ENCODE measurements at regions not wholly inside any gene's neighbourhood (a gene's known extent, or its start where the extent isn't known, plus 50 kb on each side); places are given as distances from the start of the nearest gene placed in this dataset.
"Not testable (repeated sequence)": the region's sequence is repeated elsewhere in the genome, so short reads cannot be mapped to it uniquely, and the experiment has no call there.

DNA sequence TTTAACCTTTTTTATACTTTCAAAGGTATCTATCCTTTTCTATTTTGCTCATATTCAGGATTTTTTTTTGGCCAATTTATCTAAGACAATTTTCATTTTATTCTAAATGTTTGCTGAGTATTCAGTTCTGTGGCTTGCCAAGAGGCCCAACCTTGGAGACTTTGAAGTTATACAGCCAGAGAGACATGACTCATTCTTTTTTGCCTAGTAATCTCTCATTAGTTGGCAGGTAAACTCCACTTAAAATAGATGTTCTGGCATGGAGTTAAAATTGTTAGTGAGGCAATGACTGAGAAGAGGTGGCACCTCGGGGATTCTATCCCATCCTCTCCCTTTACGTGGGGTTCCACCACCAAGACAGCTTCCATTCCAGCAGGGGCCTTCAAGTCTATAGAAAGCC lies 213.8 kb downstream of the KCTD12 start:
- DNase-seq (ENCODE audit: extremely low read depth, low read depth), result no peak
- TF ChIP-seq CTCF (IDR thresholded peaks at IDR 0.05; ENCODE audit: low read depth, low read length), result no peak

GRCh38 chr13:76668716-76669115 lies 217.5 kb downstream of the KCTD12 start:
- TF ChIP-seq CTCF (IDR thresholded peaks at IDR 0.05; ENCODE audit: low read depth, low read length), result no peak

GRCh38 chr13:76668141-76668540 lies 218.1 kb downstream of the KCTD12 start:
- no peak for DNase-seq (ENCODE audit: extremely low read depth, low read depth)

More at GRCh38 chr13:76668716-76669115, 217.5 kb downstream of the KCTD12 start:
- no peak for DNase-seq (ENCODE audit: extremely low read depth, low read depth)

DNA sequence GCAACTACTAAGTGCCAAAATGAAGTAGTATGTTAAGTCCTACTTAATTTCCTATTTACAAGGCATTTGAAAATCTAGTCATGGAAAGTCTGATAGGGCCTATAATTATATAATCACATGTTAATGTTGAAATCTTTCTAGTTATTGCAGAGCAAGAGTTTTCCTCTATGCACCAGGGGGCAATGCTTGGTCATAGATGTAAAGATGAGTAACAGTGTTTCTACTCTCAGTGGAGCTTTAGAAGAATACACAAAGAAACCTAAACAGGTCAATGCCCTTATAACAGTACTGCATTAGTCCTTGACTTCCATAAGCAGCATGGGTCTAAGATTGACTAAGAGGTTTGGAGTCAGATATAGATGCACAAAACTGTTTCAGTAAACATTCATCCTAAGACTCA lies 218.7 kb downstream of the KCTD12 start:
- peak; percentile 50 for TF ChIP-seq CTCF (IDR thresholded peaks at IDR 0.05; ENCODE audit: low read depth, low read length)
- DNase-seq (ENCODE audit: extremely low read depth, low read depth), result peak; percentile 53

More at GRCh38 chr13:76668141-76668540, 218.1 kb downstream of the KCTD12 start:
- TF ChIP-seq CTCF (IDR thresholded peaks at IDR 0.05; ENCODE audit: low read depth, low read length), result no peak

DNA sequence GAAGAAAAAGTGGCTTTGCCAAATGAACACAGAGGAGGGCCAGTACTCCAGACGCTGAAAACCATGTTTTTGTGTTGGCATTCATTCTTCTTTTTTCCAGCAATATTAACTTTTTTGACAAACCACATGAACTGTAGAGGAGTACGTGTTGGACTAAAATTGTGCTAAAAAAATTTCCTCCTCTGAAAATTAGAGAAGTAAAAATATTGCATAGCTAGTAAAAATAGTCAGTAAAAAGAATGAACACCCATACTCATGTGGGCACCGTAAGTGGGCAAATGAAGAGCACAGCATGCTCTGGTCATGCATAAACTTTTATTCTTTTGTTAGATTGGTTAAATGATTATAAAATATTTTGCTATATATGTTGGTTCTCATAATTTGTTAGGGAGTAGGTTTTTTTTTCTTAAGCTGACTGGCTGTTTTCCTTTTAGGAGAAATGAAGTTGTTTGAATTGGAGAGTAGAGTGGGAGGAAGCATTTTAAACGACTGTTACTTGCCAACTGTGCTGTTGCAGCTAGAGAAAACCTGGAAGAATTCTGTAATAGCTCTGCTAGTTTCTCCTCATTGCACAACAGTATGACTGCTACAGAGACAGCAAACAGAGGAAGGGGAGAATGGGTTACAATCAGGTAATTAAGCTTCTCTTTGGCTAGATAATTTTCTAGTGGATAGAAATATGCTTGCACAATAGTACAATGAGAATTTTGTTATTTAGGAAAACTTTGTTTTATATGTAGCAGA lies 222.4 kb downstream of the KCTD12 start:
- DNase-seq (ENCODE audit: extremely low read depth, low read depth), result no peak
- TF ChIP-seq CTCF (IDR thresholded peaks at IDR 0.05; ENCODE audit: low read depth, low read length), result no peak

DNA sequence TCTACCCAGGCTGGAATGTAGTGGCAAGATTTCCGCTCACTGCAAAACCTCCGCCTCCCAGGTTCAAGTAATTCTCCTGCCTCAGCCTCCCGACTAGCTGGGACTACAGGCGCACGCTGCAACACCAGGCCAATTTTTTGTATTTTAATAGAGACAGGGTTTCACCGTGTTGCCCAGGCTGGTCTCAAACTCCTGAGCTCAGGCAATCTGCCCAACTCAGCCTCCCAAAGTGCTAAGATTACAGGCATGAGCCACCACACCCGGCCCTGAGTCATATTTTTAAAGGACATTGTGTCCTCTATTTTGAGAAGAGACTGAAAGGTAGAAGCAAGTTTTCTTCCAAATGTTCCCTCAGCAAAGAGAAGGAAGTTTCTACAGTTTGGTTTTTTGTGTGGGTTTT lies 227.1 kb downstream of the KCTD12 start:
- not testable (repeated sequence) for DNase-seq (ENCODE audit: extremely low read depth, low read depth)

DNA sequence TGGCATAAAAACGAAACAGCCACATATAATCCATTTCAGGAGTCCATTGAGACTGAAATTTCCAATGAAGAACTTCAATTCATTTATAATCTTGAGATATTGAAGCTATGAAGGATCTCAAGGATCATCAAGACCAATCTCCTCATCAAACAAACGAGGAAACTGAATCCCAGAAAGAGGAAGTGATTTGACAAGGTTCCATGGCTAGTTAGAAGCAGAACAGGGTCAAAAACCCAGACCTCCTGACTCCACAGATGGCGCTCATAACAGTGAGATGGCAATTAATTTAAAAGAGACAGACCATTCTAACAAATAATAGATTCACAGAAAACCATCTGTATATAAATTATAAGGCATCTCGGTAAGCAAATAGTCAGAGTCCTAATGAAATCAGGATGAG lies 229.7 kb downstream of the KCTD12 start:
- DNase-seq (ENCODE audit: extremely low read depth, low read depth), result no peak
- TF ChIP-seq CTCF (IDR thresholded peaks at IDR 0.05; ENCODE audit: low read depth, low read length), result no peak

DNA sequence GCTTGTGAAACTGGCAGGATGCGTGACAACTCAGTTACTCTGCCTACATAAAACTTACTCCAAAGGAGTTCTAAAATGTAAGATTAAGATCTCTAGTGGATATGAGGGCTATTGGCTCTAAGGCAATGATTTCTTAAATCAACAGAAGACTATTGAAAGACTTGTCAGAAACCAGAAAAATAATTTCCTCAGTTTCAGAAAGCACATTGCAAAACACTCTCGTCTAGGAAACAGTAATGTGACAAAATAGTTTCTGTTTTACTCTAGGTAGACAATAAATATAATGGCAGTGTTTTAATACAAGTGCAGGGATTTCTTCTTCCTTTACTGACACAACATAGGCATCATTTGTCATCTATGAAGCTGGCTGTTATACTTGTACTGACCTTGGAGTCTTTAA lies 230.1 kb downstream of the KCTD12 start:
- DNase-seq (ENCODE audit: extremely low read depth, low read depth), result no peak
- no peak for TF ChIP-seq CTCF (IDR thresholded peaks at IDR 0.05; ENCODE audit: low read depth, low read length)
